HG03066 (cell line): ENCODE measurements at regions not wholly inside any gene's neighbourhood (a gene's known extent, or its start where the extent isn't known, plus 50 kb on each side); places are given as distances from the start of the nearest gene placed in this dataset.
"Not testable (repeated sequence)": the region's sequence is repeated elsewhere in the genome, so short reads cannot be mapped to it uniquely, and the experiment has no call there.

Experiments
- ATAC-seq: cut with Tn5 transposase; IDR thresholded peaks from one replicate; pipeline ENCODE4 v1.9.1; 2021; ENCODE audit warnings: low read depth; ENCODE audit not compliant: unreplicated experiment

- peak; percentile 40 for ATAC-seq
These were observed 892.2 kb upstream of the ZEB2 start for GRCh38 chr2:145412155-145412554.

GRCh38 chr2:145411493-145411892 lies 891.6 kb upstream of the ZEB2 start:
- peak; percentile 95 for ATAC-seq

- no peak for ATAC-seq
These were observed 890.2 kb upstream of the ZEB2 start for GRCh38 chr2:145410086-145410485.

- no peak for ATAC-seq
These were observed 889.1 kb upstream of the ZEB2 start for GRCh38 chr2:145408980-145409379.

- ATAC-seq: no peak
These were observed 884.8 kb upstream of the ZEB2 start for GRCh38 chr2:145404690-145405089.

- no peak for ATAC-seq
These were observed 882.9 kb upstream of the ZEB2 start for GRCh38 chr2:145402706-145403277.

GRCh38 chr2:145399131-145399530 lies 879.2 kb upstream of the ZEB2 start:
- ATAC-seq: no peak

GRCh38 chr2:145394181-145394580 lies 874.3 kb upstream of the ZEB2 start:
- ATAC-seq: no peak

GRCh38 chr2:145386973-145387372 lies 867.1 kb upstream of the ZEB2 start:
- ATAC-seq: no peak

GRCh38 chr2:145383961-145384360 lies 864.0 kb upstream of the ZEB2 start:
- ATAC-seq: no peak

GRCh38 chr2:145380436-145381017 lies 860.6 kb upstream of the ZEB2 start:
- ATAC-seq: no peak

- ATAC-seq: no peak
These were observed 860.0 kb upstream of the ZEB2 start for GRCh38 chr2:145379934-145380333.

- no peak for ATAC-seq
These were observed 854.2 kb upstream of the ZEB2 start for GRCh38 chr2:145374165-145374564.

GRCh38 chr2:145367334-145367733 lies 847.4 kb upstream of the ZEB2 start:
- ATAC-seq: not testable (repeated sequence)

GRCh38 chr2:145366341-145366740 lies 846.4 kb upstream of the ZEB2 start:
- ATAC-seq: no peak

- no peak for ATAC-seq
These were observed 840.3 kb upstream of the ZEB2 start for GRCh38 chr2:145360129-145360790.

GRCh38 chr2:145359561-145359960 lies 839.6 kb upstream of the ZEB2 start:
- no peak for ATAC-seq

- ATAC-seq: no peak
These were observed 836.1 kb upstream of the ZEB2 start for GRCh38 chr2:145356056-145356455.

GRCh38 chr2:145352484-145352883 lies 832.6 kb upstream of the ZEB2 start:
- ATAC-seq: no peak

- ATAC-seq: no peak
These were observed 832.0 kb upstream of the ZEB2 start for GRCh38 chr2:145351864-145352425.

- ATAC-seq: no peak
These were observed 830.1 kb upstream of the ZEB2 start for GRCh38 chr2:145350011-145350410.
